GM18858 (cell line): ENCODE measurements at regions not wholly inside any gene's neighbourhood (a gene's known extent, or its start where the extent isn't known, plus 50 kb on each side); places are given as distances from the start of the nearest gene placed in this dataset.

Experiments
- ATAC-seq: cut with Tn5 transposase; IDR thresholded peaks from one replicate; pipeline ENCODE4 v1.9.1; 2021; ENCODE audit not compliant: unreplicated experiment

GRCh38 chr9:97747201-97747965, 50.2 kb upstream of the XPA start:
- no peak for ATAC-seq

GRCh38 chr9:97748525-97748924, 51.4 kb upstream of the XPA start:
- ATAC-seq, result no peak

- no peak for ATAC-seq
Observed at GRCh38 chr9:97749928-97750327, 52.8 kb upstream of the XPA start.

- ATAC-seq, result no peak
Observed at GRCh38 chr9:97751531-97751930, 54.4 kb upstream of the XPA start.

GRCh38 chr9:97752274-97752673, 55.1 kb upstream of the XPA start:
- ATAC-seq, result no peak

GRCh38 chr9:97753364-97753763, 56.2 kb upstream of the XPA start:
- ATAC-seq, result no peak

GRCh38 chr9:97753975-97754374, 56.8 kb upstream of the XPA start:
- ATAC-seq, result no peak

- no peak for ATAC-seq
Observed at GRCh38 chr9:97755618-97756267, 58.6 kb upstream of the XPA start.

GRCh38 chr9:97756991-97757390, 59.9 kb upstream of the XPA start:
- ATAC-seq, result no peak

GRCh38 chr9:97758334-97758916, 61.3 kb upstream of the XPA start:
- ATAC-seq, result no peak

GRCh38 chr9:97759581-97760288, 62.6 kb upstream of the XPA start:
- ATAC-seq, result no peak

GRCh38 chr9:97761056-97761598, 64.0 kb upstream of the XPA start:
- no peak for ATAC-seq

- ATAC-seq, result no peak
Observed at GRCh38 chr9:97761879-97762278, 64.7 kb upstream of the XPA start.

- ATAC-seq, result no peak
Observed at GRCh38 chr9:97763874-97764273, 66.7 kb upstream of the XPA start.

GRCh38 chr9:97766092-97766491, 69.0 kb upstream of the XPA start:
- ATAC-seq, result no peak

GRCh38 chr9:97766610-97767009, 69.5 kb upstream of the XPA start:
- no peak for ATAC-seq

- no peak for ATAC-seq
Observed at GRCh38 chr9:97767891-97768290, 70.8 kb upstream of the XPA start.

GRCh38 chr9:97768746-97769145, 71.6 kb upstream of the XPA start:
- ATAC-seq, result no peak

GRCh38 chr9:97769208-97769607, 72.1 kb upstream of the XPA start:
- ATAC-seq, result no peak

- ATAC-seq, result no peak
Observed at GRCh38 chr9:97770808-97771372, 73.8 kb upstream of the XPA start.

- ATAC-seq, result no peak
Observed at GRCh38 chr9:97771641-97772040, 74.5 kb upstream of the XPA start.
